IPS-15b (cell line): ENCODE measurements at regions not wholly inside any gene's neighbourhood (a gene's known extent, or its start where the extent isn't known, plus 50 kb on each side); places are given as distances from the start of the nearest gene placed in this dataset.

Source experiments
- H3K27me3 ChIP-seq: one replicate; pipeline ENCODE4 v1.6.1; 2013; ENCODE audit warnings: low read length; ENCODE audit not compliant: control insufficient read depth, insufficient read depth
- H3K36me3 ChIP-seq: one replicate; pipeline ENCODE4 v1.6.1; 2013; ENCODE audit warnings: low read length; ENCODE audit not compliant: control insufficient read depth, insufficient read depth
- H3K4me1 ChIP-seq: one replicate; pipeline ENCODE4 v1.6.1; 2013; ENCODE audit warnings: mild to moderate bottlenecking, low read length; ENCODE audit not compliant: control insufficient read depth, insufficient read depth
- H3K4me3 ChIP-seq: one replicate; pipeline ENCODE4 v1.5.1; 2013; ENCODE audit warnings: low read depth, low read length
- H3K9ac ChIP-seq: one replicate; pipeline ENCODE4 v1.6.1; 2013; ENCODE audit warnings: low read depth, mild to moderate bottlenecking, low read length
- H3K9me3 ChIP-seq: one replicate; pipeline ENCODE4 v1.6.1; 2013; ENCODE audit warnings: mild to moderate bottlenecking, low read length; ENCODE audit not compliant: control insufficient read depth, insufficient read depth

DNA sequence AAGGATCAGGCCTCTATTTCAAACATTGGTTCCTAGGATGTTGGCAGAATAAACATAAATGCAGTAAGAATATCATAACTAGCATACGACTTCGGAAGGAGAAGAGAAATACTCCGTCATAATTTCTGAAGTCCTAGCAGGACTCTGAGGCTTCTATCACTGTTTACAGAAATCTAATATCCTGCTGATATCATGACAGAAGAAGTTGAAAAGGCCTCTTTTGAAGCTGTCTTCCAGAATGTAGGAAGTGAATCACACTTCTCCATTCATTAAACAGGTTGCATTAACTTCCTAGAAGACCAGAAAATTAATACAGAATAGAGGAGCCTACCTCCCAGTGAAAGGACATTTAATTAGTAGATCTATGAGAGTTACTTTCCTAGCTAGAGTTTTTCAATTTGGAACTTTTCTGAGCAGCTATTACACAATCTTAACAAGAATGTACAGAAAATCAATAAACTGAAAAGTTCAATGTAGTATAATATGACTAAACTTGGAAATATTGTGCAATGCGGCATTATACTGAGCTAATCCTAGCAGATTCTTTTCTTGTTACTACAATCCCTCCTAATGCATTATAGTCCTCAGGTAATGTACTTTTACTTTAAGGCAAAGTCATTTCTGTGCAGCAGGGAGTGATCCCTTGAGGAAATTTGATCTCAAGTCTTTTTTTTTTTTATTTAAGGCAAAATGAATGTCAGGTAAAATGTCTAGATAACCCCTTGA is 622.6 kb upstream of the CELF2 start:
- Histone ChIP-seq H3K36me3 (no peaks in the 10 kb centered on the region), H3K4me1 (no peaks in the 10 kb centered on the region), H3K9me3 (no peaks in the 10 kb centered on the region), H3K27me3 (no peaks in the 10 kb centered on the region), H3K9ac (no peak overlapping the region), H3K4me3 (no peak overlapping the region)

DNA sequence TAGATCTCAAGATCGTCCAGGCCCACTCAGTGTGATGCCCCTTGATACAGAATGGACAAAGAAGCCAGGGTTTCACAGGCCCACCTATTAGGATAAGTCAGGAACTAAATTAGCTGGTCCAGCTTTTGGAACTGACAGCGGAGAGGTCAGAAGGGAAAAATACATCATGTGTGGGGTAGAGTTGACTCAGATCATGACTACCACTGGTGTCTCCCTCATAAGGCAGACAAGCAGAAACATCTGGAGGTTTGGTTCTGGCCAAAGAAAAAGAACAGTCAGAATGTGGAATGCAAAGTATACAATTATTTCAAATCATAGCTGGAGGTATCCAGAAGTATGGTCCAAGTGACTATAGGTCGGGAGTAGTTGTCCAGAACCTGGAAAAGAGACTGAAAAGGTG is 621.1 kb upstream of the CELF2 start:
- Histone ChIP-seq H3K9ac (no peak overlapping the region), H3K9me3 (no peaks in the 10 kb centered on the region), H3K36me3 (no peaks in the 10 kb centered on the region), H3K4me3 (no peak overlapping the region), H3K27me3 (no peaks in the 10 kb centered on the region), H3K4me1 (no peaks in the 10 kb centered on the region)

DNA sequence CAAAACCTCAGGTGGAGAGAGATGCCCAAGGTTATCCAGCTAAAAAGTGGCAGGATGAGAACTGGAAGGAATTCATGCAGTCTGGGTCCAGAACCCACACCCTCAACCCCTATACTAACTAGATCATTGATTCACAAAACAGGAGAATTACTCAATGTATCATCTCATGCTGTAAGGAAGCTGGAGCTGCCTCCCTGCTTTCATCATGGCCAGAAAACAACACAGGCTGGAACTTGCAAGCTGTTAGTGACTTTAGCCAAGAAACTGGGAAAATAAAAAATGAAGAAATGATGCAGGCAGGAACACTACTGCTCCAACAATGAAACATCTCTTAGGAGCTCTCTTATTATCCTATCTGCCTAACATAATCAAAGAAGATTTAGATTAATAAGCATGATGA is 619.8 kb upstream of the CELF2 start:
- Histone ChIP-seq H3K9ac (no peak overlapping the region), H3K4me3 (no peak overlapping the region), H3K9me3 (no peaks in the 10 kb centered on the region), H3K4me1 (no peaks in the 10 kb centered on the region), H3K27me3 (no peaks in the 10 kb centered on the region), H3K36me3 (no peaks in the 10 kb centered on the region)

DNA sequence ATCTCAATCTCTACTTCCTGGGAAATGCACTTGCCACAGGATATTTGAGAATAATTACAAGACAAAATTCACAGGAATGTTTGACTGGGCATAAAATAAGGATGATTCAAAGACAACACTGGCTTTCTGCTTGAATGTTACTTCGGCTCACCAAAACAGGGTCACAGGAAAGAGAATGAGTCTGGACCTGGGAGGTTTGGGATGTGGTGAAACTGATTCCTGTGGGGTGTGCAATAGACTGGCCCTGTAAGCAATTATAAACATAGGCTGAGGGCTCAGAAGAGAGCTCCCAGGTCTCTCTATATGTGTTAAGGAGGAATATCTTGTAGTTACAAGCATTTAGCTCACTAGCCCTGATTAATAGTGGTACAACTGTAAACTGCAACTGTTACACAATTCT is 613.9 kb upstream of the CELF2 start:
- no peaks in the 10 kb centered on the region for H3K36me3 ChIP-seq
- H3K9me3 ChIP-seq: no peaks in the 10 kb centered on the region
- no peaks in the 10 kb centered on the region for H3K27me3 ChIP-seq
- no peak overlapping the region for H3K9ac ChIP-seq
- no peak overlapping the region for H3K4me3 ChIP-seq
- H3K4me1 ChIP-seq: no peaks in the 10 kb centered on the region

DNA sequence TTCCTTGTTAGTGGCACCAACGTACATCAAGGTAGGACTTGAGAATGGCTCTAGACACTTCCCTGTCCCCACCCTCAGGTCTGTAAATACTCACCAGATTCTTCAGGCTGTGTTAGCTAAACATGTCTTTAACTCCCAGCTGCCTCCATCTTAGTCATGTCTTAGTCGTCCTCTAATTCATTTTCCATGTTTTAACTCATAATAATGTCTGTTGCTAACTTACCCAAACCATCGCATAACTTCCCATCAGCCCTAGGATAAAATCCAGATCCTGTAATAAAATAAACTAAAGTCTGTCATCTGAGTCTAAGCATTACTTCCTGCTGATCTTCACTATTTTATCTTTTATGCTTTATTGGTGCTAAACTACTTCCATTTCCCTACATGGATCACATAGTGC is 600.0 kb upstream of the CELF2 start:
- Histone ChIP-seq H3K9me3 (no peaks in the 10 kb centered on the region), H3K36me3 (no peaks in the 10 kb centered on the region), H3K9ac (no peak overlapping the region), H3K4me3 (no peak overlapping the region), H3K4me1 (peaks cover 9% of the 10 kb centered on the region), H3K27me3 (no peaks in the 10 kb centered on the region)

DNA sequence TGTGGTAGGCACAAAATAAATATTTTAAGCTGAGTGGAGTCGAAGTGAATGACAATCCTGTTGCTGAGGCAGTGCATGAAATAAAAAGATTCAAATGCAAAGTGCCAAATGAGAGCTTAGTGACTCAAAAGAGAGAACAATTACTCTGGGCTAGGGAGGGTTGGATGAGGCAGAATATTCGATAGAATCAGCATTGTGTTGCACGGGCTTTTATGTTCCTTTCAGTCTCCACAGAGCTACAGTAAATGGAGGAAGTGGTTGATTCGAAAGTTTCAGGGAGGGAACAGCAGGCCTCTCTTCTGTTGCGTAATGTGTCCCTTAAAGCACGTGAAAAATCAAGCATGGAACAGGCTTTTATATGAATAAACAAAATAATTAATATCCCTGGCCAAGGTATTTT is 599.3 kb upstream of the CELF2 start:
- Histone ChIP-seq H3K9ac (no peak overlapping the region), H3K4me3 (no peak overlapping the region), H3K36me3 (no peaks in the 10 kb centered on the region), H3K4me1 (peaks cover 9% of the 10 kb centered on the region), H3K27me3 (no peaks in the 10 kb centered on the region), H3K9me3 (no peaks in the 10 kb centered on the region)

DNA sequence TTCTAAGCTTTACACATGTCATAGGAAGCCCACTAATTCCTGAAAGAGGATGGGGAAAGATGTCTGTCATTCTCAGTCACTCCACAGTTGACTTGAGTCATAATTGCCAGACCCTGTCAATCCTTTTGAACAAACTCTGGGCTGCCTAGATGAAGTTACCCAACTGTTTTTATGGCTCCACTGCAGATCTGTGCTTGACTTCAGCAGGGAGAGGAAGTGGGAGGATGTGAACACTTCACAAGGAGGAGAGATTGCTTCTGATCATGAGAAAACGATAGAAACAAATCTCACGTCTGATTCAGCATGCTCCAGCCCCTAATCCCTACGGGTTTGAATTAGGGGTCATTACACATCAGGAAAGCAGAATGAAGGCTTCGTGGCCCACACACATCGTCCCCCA is 596.6 kb upstream of the CELF2 start:
- H3K4me1 ChIP-seq: peaks cover 9% of the 10 kb centered on the region
- no peaks in the 10 kb centered on the region for H3K36me3 ChIP-seq
- no peaks in the 10 kb centered on the region for H3K9me3 ChIP-seq
- no peaks in the 10 kb centered on the region for H3K27me3 ChIP-seq
- H3K4me3 ChIP-seq: no peak overlapping the region
- no peak overlapping the region for H3K9ac ChIP-seq

DNA sequence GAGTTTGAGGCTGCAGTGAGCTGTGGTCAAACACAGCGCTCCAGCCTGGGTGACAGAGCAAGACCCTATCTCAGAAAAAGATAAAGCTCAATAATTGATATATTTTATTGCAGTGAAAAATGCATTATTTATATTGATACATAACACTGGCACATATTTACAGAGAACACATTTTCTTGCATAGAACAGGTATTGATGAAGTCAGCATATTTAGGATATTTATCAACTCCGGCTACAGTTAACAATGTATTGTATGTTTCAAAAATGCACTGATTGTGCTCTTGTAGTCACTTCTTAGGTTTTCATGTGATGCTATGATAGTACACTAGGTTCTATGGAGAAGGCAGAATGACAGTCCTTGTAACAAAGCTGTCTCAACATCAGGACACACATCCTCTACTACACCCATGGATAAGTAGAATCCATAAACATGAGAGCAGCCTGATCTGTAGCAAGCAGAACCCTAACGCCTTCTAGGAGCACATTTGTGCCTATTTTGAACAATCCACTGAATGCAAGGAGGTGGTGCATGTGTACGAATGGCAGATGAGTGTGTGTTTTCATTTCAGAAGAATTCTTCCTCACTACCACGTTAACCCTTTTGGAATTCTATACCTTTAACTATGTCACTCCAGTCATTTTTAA is 586.1 kb upstream of the CELF2 start:
- Histone ChIP-seq H3K4me1 (no peaks in the 10 kb centered on the region), H3K4me3 (no peak overlapping the region), H3K36me3 (no peaks in the 10 kb centered on the region), H3K27me3 (no peaks in the 10 kb centered on the region), H3K9ac (no peak overlapping the region), H3K9me3 (no peaks in the 10 kb centered on the region)

DNA sequence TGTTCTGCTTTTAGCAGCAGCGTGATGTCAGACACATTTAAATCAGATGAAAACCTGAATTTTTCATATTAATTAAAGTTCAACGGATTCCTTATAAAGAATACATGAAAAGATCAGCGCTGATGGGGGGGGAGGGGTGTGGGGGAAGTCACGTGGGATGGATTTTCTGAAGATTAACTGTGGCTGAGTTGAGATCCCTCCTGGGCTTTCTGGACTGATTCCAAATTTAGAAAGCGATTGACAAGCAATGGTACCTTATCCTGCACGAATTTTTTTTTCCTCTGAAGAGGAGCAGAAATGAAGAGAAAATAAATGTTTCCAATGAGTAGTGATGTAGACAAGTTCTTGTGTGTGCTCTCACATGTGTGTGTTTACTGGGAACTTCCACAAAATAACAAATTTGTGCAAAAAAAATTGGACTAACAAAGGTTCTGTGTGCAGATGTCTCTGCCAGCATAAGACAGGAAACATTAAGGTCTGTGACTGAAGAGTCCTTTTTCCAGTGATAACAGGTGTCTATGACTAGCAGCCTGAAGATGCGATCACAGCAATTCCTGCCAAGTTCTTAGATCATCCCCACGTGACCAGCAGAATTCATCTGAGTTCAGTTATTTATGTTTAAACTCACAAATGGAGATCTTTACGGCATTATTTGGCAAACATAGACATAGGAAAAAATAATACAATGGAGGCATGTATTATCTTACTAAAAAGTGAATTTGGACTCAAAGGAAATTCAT is 585.2 kb upstream of the CELF2 start:
- no peaks in the 10 kb centered on the region for H3K4me1 ChIP-seq
- no peaks in the 10 kb centered on the region for H3K9me3 ChIP-seq
- H3K4me3 ChIP-seq: no peak overlapping the region
- no peaks in the 10 kb centered on the region for H3K36me3 ChIP-seq
- no peak overlapping the region for H3K9ac ChIP-seq
- no peaks in the 10 kb centered on the region for H3K27me3 ChIP-seq

DNA sequence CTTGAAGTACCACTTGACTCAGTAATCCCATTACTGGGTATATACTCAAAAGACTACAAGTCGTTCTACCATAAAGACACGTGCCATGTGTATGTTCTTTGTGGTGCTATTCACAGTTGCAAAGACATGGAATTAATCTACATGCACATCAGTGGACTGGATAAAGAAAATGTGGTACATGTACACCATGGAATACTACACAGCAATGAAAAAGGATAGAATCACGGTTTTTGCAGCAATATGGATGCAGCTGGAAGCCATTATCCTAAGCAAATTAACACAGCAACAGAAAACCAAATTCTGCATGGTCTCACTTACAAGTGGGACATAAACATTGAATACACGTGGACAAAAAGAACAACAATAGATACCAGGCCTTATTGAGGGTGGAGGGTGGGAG is 583.4 kb upstream of the CELF2 start:
- Histone ChIP-seq H3K9me3 (no peaks in the 10 kb centered on the region), H3K4me3 (no peak overlapping the region), H3K9ac (no peak overlapping the region), H3K4me1 (no peaks in the 10 kb centered on the region), H3K27me3 (no peaks in the 10 kb centered on the region), H3K36me3 (no peaks in the 10 kb centered on the region)

DNA sequence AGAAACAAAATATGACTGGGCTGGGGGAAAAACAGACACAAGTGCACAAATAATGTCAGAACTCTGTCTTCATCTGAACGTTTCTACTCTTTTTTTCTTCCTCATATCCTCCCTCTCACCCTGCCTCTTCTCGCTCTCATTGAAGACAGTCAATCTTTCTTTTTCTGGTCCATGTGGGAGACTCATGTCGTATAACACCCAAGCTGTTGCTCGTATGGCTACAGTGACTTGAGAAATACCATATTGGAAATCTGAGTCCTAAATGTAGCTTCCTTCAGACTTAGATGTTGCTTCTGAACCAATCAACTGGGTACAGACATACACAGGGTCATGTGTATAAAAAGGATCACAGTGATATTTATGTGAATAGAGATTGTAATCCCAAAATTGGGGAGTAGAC is 579.8 kb upstream of the CELF2 start:
- H3K36me3 ChIP-seq: no peaks in the 10 kb centered on the region
- no peaks in the 10 kb centered on the region for H3K27me3 ChIP-seq
- no peak overlapping the region for H3K4me3 ChIP-seq
- no peaks in the 10 kb centered on the region for H3K4me1 ChIP-seq
- H3K9me3 ChIP-seq: no peaks in the 10 kb centered on the region
- no peak overlapping the region for H3K9ac ChIP-seq
